ENCODE measurements at regions not wholly inside any gene's neighbourhood (a gene's known extent, or its start where the extent isn't known, plus 50 kb on each side); places are given as distances from the start of the nearest gene placed in this dataset.

- 89% methylated on average over 17 of the region's 29 CpGs; no CpG with 5 or more reads in 1 of the 2 experiments for WGBS, 2 experiments (ENCODE audit: extremely low coverage in 1 of 2, insufficient coverage in 1 of 2, insufficient read length in 1 of 2, insufficient replicate concordance in 2 of 2, low coverage in 1 of 2, low lambda C conversion rate in 2 of 2, missing lambda C conversion rate in 1 of 2)
These were observed 62.9 kb upstream of the TTC34 start for GRCh38 chr1:2864203-2864905.

More at GRCh38 chr1:2864203-2864905, 62.9 kb upstream of the TTC34 start:
- CTCF ChIA-PET (ENCODE audit: partially characterized antibody), result interaction anchor here (0.6 kb wide), 1 partner anchor 456 kb away, joined by 3 read pairs; no protein-coding TSS in a partner anchor
- Histone ChIP-seq H3K56ac (replicated peaks; ENCODE audit: insufficient read length, low read depth, low read length) (no peak overlapping the region), H4K8ac (ENCODE audit: extremely low read depth, insufficient read depth, low read length) (no peak overlapping the region), H3K4me2 (ENCODE audit: insufficient read depth in 1 of 2, low read depth in 2 of 2, low read length in 2 of 2) (no peak overlapping the region), H2AK5ac (ENCODE audit: low read depth, low read length) (no peak overlapping the region), H3K14ac (ENCODE audit: insufficient read length) (no peak overlapping the region), H3K27me3 (replicated peaks in 1 of 4; ENCODE audit: control insufficient read depth in 3 of 4, extremely low read depth in 1 of 4, insufficient read depth in 3 of 4, low read length in 3 of 4) (no peaks in the 10 kb centered on the region), H2AFZ (ENCODE audit: low read length) (no peak overlapping the region), H2BK120ac (replicated peaks; ENCODE audit: low read depth, low read length) (no peak overlapping the region), H4K20me1 (replicated peaks in 1 of 2; ENCODE audit: control insufficient read depth in 1 of 2, insufficient read depth in 2 of 2, low read length in 2 of 2) (no peaks in the 10 kb centered on the region), H2BK12ac (ENCODE audit: low read depth, low read length) (no peak overlapping the region), H4K5ac (ENCODE audit: insufficient read length, low read depth, low read length) (no peak overlapping the region), H3K18ac (ENCODE audit: extremely low read depth, low read length) (no peak overlapping the region), H3K23ac (ENCODE audit: insufficient read length) (no peak overlapping the region), H3K4me3 (ENCODE audit: extremely low read depth in 1 of 4, insufficient read depth in 2 of 4, low read depth in 3 of 4, low read length in 4 of 4) (no peak overlapping the region), H3K23me2 (ENCODE audit: low read depth, low read length) (no peaks in the 10 kb centered on the region; the same call in 1 of the 2 replicates), H2BK20ac (ENCODE audit: low read length) (no peak overlapping the region), H3K27ac (ENCODE audit: low read depth, low read length) (no peak overlapping the region), H4K91ac (replicated peaks; ENCODE audit: insufficient read length, low read length) (no peak overlapping the region), H3K4me1 (replicated peaks in 1 of 4; ENCODE audit: control insufficient read depth in 3 of 4, insufficient read depth in 4 of 4, low read length in 3 of 4) (no peaks in the 10 kb centered on the region), H3K9ac (replicated peaks in 1 of 4; ENCODE audit: extremely low read depth in 1 of 4, low read depth in 3 of 4, low read length in 3 of 4) (no peak overlapping the region), H3K36me3 (ENCODE audit: control insufficient read depth in 2 of 4, insufficient read depth in 4 of 4, low read length in 3 of 4) (peaks cover 0 to 3% (median 0%) of the 10 kb centered on the region in 4 experiments; a peak in 1 of 8 replicates), H3K4ac (replicated peaks; ENCODE audit: insufficient read length, low read depth, low read length) (no peak overlapping the region), H3K79me2 (ENCODE audit: control insufficient read depth in 1 of 2, insufficient read depth in 2 of 2, low read length in 2 of 2) (no peaks in the 10 kb centered on the region), H3K79me1 (ENCODE audit: low read depth, low read length) (no peaks in the 10 kb centered on the region), H3K9me3 (ENCODE audit: insufficient read depth in 2 of 2, low read depth in 1 of 2, low read length in 1 of 2) (peaks cover 68 to 100% of the 10 kb centered on the region in 2 experiments), H2BK5ac (ENCODE audit: low read depth, low read length) (no peak overlapping the region), H2BK15ac (ENCODE audit: low read length) (no peak overlapping the region)
- POLR2A ChIA-PET (ENCODE audit: partially characterized antibody), result no interaction called here
- TF ChIP-seq PHF8 (conservative IDR thresholded peaks at IDR 0.05; ENCODE audit: low read depth, low read length) (no peak), HDAC2 (IDR thresholded peaks at IDR 0.05; ENCODE audit: borderline replicate concordance in 1 of 2, low read depth in 2 of 2, low read length in 2 of 2) (no peak), CTBP2 (IDR thresholded peaks at IDR 0.05; ENCODE audit: borderline replicate concordance, insufficient read depth, insufficient read length, low read length) (no peak), BCL11A (IDR thresholded peaks at IDR 0.05; ENCODE audit: low read depth in 2 of 2, low read length in 2 of 2) (no peak), HDAC6 (IDR thresholded peaks at IDR 0.05; ENCODE audit: low read depth, low read length) (no peak), POLR2A (IDR thresholded peaks at IDR 0.05; ENCODE audit: control extremely low read depth in 1 of 2, low read depth in 2 of 2, low read length in 2 of 2) (no peak), NRF1 (IDR thresholded peaks at IDR 0.05; ENCODE audit: low read depth, low read length) (no peak), RNF2 (IDR thresholded peaks at IDR 0.05; ENCODE audit: borderline replicate concordance, low read depth, low read length, missing control alignments, poor library complexity, severe bottlenecking) (no peak), TAF1 (IDR thresholded peaks at IDR 0.05; ENCODE audit: low read depth, low read length) (no peak), CREB1 (IDR thresholded peaks at IDR 0.05) (no peak), GTF2F1 (IDR thresholded peaks at IDR 0.05; ENCODE audit: borderline replicate concordance, low read depth, low read length) (no peak), ATF3 (IDR thresholded peaks at IDR 0.05; ENCODE audit: insufficient read depth, low read depth, low read length) (no peak), ZNF274 (IDR thresholded peaks at IDR 0.05; ENCODE audit: borderline replicate concordance, extremely low read depth, low read length) (no peak)
- DNase-seq (ENCODE audit: low read depth in 1 of 2, low spot score in 2 of 2) (no peak), FAIRE-seq (no peak)
